H4 (cell line): ENCODE measurements at regions not wholly inside any gene's neighbourhood (a gene's known extent, or its start where the extent isn't known, plus 50 kb on each side); places are given as distances from the start of the nearest gene placed in this dataset.

Source experiments
- DNase-seq: peaks from one replicate; pipeline ENCODE4 v3.0.0-alpha.2; 2015; ENCODE audit warnings: low spot score

DNA sequence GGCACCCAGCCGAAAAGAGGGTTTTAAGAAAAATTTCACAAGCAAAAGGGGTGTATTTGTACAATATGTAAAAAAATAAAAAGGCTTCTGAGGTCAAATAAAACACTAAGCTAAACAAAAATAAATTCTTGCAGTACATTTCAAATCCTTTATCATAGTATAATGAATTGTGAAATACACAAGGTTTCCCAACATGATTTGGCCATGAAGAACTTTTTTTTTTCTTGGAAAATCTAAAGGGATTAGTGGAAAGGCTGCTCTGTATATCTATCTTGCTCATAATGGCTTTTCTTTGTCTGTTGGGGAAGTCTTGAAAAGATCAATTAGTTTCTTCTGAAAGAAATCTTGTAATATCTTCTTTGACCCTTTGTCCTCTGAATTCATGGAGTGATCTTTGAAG lies 593.4 kb downstream of the PLPP3 start:
- no peak for DNase-seq

GRCh38 chr1:55981010-55981650 lies 598.2 kb downstream of the PLPP3 start:
- no peak for DNase-seq

GRCh38 chr1:55980582-55980981 lies 598.8 kb downstream of the PLPP3 start:
- DNase-seq: no peak

DNA sequence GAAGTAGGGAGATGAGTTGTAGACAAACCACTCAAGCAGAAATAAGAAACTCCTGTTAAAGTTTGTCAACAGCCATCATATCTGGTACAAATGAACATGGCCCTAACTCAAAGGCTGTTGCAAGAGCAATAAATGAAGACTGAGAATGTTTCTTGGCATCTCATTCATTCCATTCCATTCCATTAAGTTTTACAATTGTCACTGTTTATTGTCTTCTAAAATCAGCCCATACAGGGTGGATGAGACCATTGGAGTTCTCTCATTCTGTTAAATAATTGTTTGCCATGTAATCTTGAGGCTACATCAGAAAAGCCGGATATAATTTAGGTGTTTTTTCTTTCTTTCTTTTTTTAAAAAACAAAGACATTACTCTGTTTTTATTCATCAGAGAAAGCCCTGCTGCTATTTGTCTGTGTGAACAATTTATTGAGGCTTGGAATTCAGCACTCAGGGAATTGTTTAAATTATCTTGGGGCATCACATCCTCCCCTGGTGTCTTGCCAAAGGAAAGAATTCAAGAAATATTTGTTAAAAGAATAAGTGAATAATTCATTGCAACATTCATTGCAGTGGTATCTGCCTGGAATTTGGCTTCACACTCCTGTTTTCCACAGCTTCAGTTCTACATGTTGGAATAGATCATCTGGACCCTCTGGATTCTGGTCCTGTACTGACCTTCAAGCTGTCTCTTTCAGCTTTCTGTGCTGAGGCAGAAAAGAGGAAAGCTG lies 604.5 kb downstream of the PLPP3 start:
- DNase-seq: no peak

DNA sequence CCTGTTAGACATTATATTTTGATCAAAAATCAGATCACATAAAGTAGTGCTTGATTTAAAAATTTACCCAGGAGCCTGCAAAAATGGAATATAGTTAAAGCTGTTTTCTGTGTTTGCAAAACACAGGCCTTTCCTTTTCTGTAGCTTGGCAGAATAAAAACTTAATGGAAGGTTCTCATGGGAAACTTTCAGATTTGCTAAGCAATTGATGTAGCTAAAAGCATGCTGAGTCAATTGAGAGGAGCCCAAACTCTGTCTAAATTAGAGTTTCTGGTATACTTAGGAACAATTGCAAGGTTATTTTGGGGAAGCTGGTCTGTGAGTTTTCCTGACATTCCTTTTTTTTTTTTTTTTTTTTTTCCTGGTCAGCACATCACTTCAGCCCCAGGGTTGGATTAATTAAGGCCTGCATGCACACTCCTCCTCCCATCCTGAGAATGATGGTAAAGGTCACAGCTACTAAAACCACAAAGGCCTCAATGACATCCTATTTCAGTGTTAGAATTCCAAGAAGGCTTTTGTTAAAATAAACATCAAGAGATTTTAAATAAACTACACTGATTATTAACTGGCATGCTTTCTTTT lies 608.7 kb downstream of the PLPP3 start:
- DNase-seq: peak; percentile 57

DNA sequence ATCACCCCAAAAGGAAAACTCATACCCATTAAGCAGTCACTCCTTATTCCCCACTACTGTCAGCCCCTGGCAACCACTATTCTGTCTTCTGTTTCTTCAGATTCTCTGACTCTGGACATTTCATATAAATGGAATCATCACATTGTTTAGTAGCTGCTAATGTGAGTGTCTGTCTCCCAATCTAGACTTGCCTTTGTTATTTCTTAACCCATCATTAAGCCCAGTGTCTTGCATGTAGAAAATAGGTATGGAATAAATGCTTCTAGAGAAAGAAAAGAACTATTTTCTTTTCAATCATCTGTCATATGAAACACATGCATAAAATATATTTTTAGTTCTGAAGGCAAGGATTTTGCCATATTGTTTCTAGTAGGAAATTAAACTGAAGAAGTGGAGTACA lies 610.0 kb downstream of the PLPP3 start:
- DNase-seq: no peak

- no peak for DNase-seq
These were observed 610.7 kb downstream of the PLPP3 start for GRCh38 chr1:55968661-55969060.

GRCh38 chr1:55965981-55966461 lies 613.3 kb downstream of the PLPP3 start:
- no peak for DNase-seq

- DNase-seq: no peak
These were observed 616.9 kb downstream of the PLPP3 start for GRCh38 chr1:55962472-55962871.

GRCh38 chr1:55959136-55959548 lies 620.2 kb downstream of the PLPP3 start:
- no peak for DNase-seq

DNA sequence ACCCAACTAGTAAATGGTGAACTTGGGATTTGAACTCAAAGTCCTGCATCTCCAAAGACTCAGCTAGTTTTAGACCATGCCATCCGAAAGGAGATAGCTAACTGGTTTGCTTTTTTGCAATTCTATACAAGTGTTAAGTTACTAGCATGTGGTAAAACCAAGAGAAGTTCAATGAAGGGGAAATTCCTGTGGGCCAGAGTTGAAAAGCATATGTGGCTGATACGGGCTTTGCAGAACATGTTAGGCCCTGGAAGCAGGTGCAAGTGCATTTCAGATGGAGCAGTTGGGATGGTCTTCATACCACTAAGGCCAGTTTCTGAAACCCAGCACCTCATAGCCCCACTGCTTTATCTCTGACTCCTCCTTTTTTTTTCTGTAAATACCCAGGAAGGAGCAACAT lies 620.9 kb downstream of the PLPP3 start:
- no peak for DNase-seq

GRCh38 chr1:55957276-55957675 lies 622.1 kb downstream of the PLPP3 start:
- DNase-seq: no peak

DNA sequence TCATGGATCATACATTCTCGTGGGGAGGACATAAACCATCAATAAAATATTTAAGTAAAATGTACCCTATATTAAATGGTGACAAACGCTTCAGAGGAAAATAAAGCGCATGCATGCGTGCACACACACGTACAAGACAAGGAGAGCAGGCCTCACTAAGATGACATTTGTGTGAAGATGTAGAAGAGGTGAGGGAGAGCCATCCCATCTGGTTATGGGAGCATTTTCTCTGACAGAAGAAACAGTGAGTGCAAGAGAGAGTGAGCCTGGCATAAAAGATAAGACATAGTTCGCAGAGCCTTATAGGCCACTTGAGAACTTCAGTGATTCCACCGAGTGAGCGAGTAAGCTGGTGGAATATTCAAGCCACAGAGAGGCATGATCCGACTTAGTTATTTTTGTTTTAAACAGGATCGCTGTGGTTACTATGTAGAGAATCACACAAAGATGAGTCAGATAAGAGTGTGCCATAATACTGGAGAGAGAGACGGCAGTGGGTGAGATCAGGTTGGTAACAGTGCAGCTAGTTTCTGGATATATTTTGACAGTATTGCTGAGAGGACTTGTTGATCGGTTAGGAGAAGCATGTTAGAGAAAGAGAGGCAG lies 624.2 kb downstream of the PLPP3 start:
- no peak for DNase-seq

GRCh38 chr1:55951291-55951690 lies 628.1 kb downstream of the PLPP3 start:
- DNase-seq: no peak

DNA sequence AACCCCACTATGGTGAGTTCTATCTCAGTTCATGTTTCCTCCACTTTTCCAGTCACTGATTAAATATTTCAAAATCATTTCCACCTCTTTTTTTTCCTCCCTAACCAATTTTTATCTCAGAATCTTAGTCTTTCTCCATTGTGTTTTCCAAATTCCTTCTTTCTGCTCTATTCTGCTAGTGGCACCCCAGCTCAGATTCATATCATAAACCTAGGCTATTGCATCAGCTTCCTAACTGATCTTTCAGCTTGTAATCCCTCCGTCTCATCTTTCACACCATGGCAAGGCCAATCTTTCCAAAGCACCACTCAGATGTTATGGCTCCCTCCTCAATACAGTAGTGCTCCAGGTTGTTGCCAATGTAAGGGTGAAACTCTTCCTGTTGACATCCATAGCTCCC lies 631.9 kb downstream of the PLPP3 start:
- no peak for DNase-seq

- no peak for DNase-seq
These were observed 635.5 kb downstream of the PLPP3 start for GRCh38 chr1:55943721-55944435.

DNA sequence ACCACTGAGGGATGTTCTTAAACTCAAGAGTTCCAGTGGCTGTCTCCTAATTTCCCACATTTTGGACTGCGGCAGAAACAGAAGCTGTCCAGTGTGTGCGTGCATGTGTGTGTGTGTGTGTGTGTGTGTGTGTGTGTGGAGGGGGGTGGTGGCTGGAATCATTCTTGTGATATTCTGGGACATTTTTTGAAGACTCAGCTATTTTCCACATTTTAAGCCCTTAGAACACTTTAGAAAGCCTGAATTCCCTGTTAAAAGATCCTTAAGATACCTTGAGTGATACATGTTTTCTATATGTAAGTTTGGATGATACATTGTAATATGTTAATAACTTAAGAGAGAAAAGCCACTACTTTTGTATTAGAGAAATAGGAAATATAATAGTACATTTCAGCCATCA lies 636.4 kb downstream of the PLPP3 start:
- no peak for DNase-seq

DNA sequence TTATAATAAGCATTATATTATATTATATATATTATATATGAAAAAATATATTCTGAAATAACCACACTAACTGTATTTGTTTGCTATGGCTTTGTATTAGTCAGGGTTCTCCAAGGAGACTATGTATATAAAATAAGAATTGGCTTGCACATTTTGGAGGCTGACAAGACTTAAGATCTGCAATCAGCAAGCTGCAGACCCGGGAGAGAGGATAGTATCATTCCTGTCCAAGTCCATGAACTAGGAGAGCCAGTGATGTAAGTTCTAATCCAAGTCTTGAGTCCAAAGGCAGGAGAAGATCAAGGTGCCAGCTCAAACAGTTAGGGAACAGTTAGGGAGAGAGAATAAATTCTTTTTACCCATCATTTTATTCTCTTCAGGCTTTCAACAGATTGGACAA lies 639.5 kb downstream of the PLPP3 start:
- no peak for DNase-seq

GRCh38 chr1:55938861-55939260 lies 640.5 kb downstream of the PLPP3 start:
- no peak for DNase-seq

DNA sequence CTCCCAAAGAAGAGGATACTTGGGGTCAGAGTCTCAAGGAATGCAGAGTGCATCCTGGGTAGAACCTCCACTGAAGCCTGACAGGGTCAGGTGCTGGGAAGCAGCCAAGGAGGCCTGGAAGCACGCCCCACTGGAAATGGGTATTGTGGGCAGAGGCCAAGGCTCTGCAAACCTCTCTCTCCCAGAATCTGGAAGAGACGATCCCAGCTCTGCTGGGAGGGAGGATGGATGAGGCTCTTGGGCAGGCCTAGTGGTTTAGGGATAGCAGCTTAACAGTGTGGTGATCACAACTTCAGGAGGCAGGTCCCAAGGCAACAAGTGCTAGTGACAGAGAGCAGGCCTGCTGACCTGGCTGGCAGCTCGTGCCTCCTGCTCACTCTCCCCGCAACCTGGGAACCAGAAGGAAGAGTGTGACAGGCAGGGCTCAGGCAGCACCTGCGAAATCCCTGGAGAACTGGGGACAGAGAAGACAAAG lies 641.0 kb downstream of the PLPP3 start:
- DNase-seq: no peak

- DNase-seq: no peak
These were observed 641.5 kb downstream of the PLPP3 start for GRCh38 chr1:55937840-55938375.

DNA sequence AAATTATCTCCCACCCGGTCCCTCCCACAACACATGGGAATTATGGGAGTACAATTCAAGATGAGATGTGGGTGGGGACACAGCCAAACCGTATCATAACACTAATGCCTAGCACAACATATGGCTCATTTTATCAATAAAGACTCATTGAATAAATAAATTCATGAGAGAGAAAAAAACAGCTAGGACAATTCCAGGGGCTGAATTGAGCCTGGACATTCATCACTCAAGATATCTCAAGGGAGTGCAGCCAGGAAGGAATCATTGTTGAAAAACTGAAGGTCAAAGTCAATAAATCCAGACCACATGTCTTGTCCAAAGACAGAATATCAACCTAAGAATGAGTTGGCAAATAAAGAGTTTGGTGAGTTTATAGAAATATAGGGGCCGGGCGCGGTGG lies 644.1 kb downstream of the PLPP3 start:
- no peak for DNase-seq
